H9 (cell line): ENCODE measurements at regions not wholly inside any gene's neighbourhood (a gene's known extent, or its start where the extent isn't known, plus 50 kb on each side); places are given as distances from the start of the nearest gene placed in this dataset.

Source experiments
- DNase-seq: peaks from one replicate; pipeline ENCODE4 v3.0.0-alpha.2; 2017
- H2AFZ ChIP-seq: one replicate; pipeline ENCODE4 v1.6.1; 2013; ENCODE audit warnings: mild to moderate bottlenecking, low read length, control low read depth, moderate library complexity
- H2AK5ac ChIP-seq: 2 replicates; pipeline ENCODE4 v1.6.1; 2013; ENCODE audit warnings: low read length, control low read depth, mixed read lengths; ENCODE audit not compliant: insufficient read length
- H2BK120ac ChIP-seq: one replicate; pipeline ENCODE4 v1.6.1; 2013; ENCODE audit warnings: low read depth, mild to moderate bottlenecking, low read length, control low read depth, inconsistent platforms; ENCODE audit not compliant: poor library complexity, severe bottlenecking
- H2BK12ac ChIP-seq: 2 replicates; pipeline ENCODE4 v1.6.1; 2013; ENCODE audit warnings: low read length, control low read depth, mixed read lengths, low read depth; ENCODE audit not compliant: insufficient read length
- H2BK15ac ChIP-seq: 2 replicates; pipeline ENCODE4 v1.6.1; 2013; ENCODE audit warnings: low read depth, low read length, control low read depth
- H2BK20ac ChIP-seq: one replicate; pipeline ENCODE4 v1.6.1; 2013; ENCODE audit warnings: low read depth, mild to moderate bottlenecking, low read length, control low read depth, inconsistent platforms; ENCODE audit not compliant: poor library complexity, severe bottlenecking
- H2BK5ac ChIP-seq: 2 replicates; pipeline ENCODE4 v1.6.1; 2013; ENCODE audit warnings: low read length, control low read depth, mixed read lengths; ENCODE audit not compliant: insufficient read length
- H3K14ac ChIP-seq: 2 replicates; pipeline ENCODE4 v1.6.1; 2013; ENCODE audit warnings: low read length, control low read depth; ENCODE audit not compliant: insufficient read depth
- H3K18ac ChIP-seq: 2 replicates; pipeline ENCODE4 v1.6.1; 2013; ENCODE audit warnings: low read depth, mild to moderate bottlenecking, mixed read lengths, low read length, control low read depth; ENCODE audit not compliant: insufficient read length
- H3K23ac ChIP-seq: 2 replicates; pipeline ENCODE4 v1.6.1; 2013; ENCODE audit warnings: low read length, control low read depth, mixed read lengths, low read depth; ENCODE audit not compliant: insufficient read length
- H3K23me2 ChIP-seq: 2 replicates; pipeline ENCODE4 v1.6.1; 2013; ENCODE audit warnings: low read depth, mild to moderate bottlenecking, mixed read lengths, low read length, control low read depth; ENCODE audit not compliant: insufficient read length, poor library complexity, severe bottlenecking
- H3K27ac ChIP-seq: 2 replicates; pipeline ENCODE4 v1.5.1; 2013; ENCODE audit warnings: low read length, control low read depth, mixed read lengths, low read depth; ENCODE audit not compliant: insufficient read length
- H3K27me3 ChIP-seq: 2 replicates; pipeline ENCODE4 v1.6.1; 2013; ENCODE audit warnings: low read length, control low read depth, inconsistent platforms; ENCODE audit not compliant: insufficient read depth
- H3K4ac ChIP-seq: 2 replicates; pipeline ENCODE4 v1.6.1; 2013; ENCODE audit warnings: low read depth, mild to moderate bottlenecking, control low read depth, inconsistent platforms, low read length, moderate library complexity
- H3K4me1 ChIP-seq: 2 replicates; pipeline ENCODE4 v1.6.1; 2013; ENCODE audit warnings: low read length, control low read depth, inconsistent platforms; ENCODE audit not compliant: insufficient read depth
- H3K4me2 ChIP-seq: 2 replicates; pipeline ENCODE4 v1.6.1; 2013; ENCODE audit warnings: low read length, control low read depth, mixed read lengths; ENCODE audit not compliant: insufficient read length, insufficient read depth
- H3K56ac ChIP-seq: 2 replicates; pipeline ENCODE4 v1.6.1; 2013; ENCODE audit warnings: low read depth, mild to moderate bottlenecking, mixed read lengths, low read length, control low read depth; ENCODE audit not compliant: insufficient read length
- H3K79me1 ChIP-seq: 2 replicates; pipeline ENCODE4 v1.6.1; 2013; ENCODE audit warnings: low read depth, mild to moderate bottlenecking, moderate library complexity, low read length, control low read depth, inconsistent platforms; ENCODE audit not compliant: insufficient read depth, poor library complexity, severe bottlenecking
- H3K79me2 ChIP-seq: 2 replicates; pipeline ENCODE4 v1.6.1; 2013; ENCODE audit warnings: low read length, control low read depth, inconsistent platforms; ENCODE audit not compliant: insufficient read depth
- H3K9ac ChIP-seq: 2 replicates; pipeline ENCODE4 v1.6.1; 2013; ENCODE audit warnings: low read length, control low read depth, mixed read lengths; ENCODE audit not compliant: insufficient read length; ENCODE audit errors: extremely low read depth
- H3K9me3 ChIP-seq: one replicate; pipeline ENCODE4 v1.6.1; 2013; ENCODE audit warnings: low read depth, low read length, inconsistent platforms; ENCODE audit not compliant: control insufficient read depth
- H3T11ph ChIP-seq: one replicate; pipeline ENCODE4 v1.6.1; 2013; ENCODE audit warnings: mild to moderate bottlenecking, low read length, control low read depth, inconsistent platforms
- H4K20me1 ChIP-seq: one replicate; pipeline ENCODE4 v1.6.1; 2013; ENCODE audit not compliant: control insufficient read depth, insufficient read length, insufficient read depth
- H4K5ac ChIP-seq: 2 replicates; pipeline ENCODE4 v1.6.1; 2013; ENCODE audit warnings: low read depth, mild to moderate bottlenecking, mixed read lengths, low read length, control low read depth; ENCODE audit not compliant: insufficient read length
- H4K8ac ChIP-seq: replicated peaks from 2 replicates; pipeline ENCODE4 v1.6.1; 2013; ENCODE audit warnings: low read length, control low read depth, mixed read lengths, low read depth; ENCODE audit not compliant: insufficient read length
- H4K91ac ChIP-seq: 2 replicates; pipeline ENCODE4 v1.6.1; 2013; ENCODE audit warnings: low read depth, mild to moderate bottlenecking, moderate library complexity, mixed read lengths, low read length, control low read depth; ENCODE audit not compliant: insufficient read length
- H3K27ac Mint-ChIP-seq, 3 experiments: 2 replicates in 2 of 3; 3 replicates in 1 of 3; pipeline ENCODE4 v1.8.0; 2020 to 2021; ENCODE audit warnings: mixed read lengths in 3 of 3, mild to moderate bottlenecking in 1 of 3, moderate library complexity in 1 of 3
- H3K27me3 Mint-ChIP-seq: 2 replicates; pipeline ENCODE4 v1.8.0; 2021; ENCODE audit warnings: low read depth, mild to moderate bottlenecking, moderate library complexity, mixed read lengths
- H3K36me3 Mint-ChIP-seq, 3 experiments: 2 replicates in 2 of 3; 3 replicates in 1 of 3; pipeline ENCODE4 v1.8.0; 2020 to 2021; ENCODE audit warnings: low read depth in 3 of 3, mixed read lengths in 3 of 3; ENCODE audit not compliant: insufficient read depth in 1 of 3
- H3K4me1 Mint-ChIP-seq, 2 experiments: 2 replicates each; pipeline ENCODE4 v1.8.0; 2020; ENCODE audit warnings: mixed read lengths in 2 of 2
- H3K4me3 Mint-ChIP-seq, 2 experiments: 2 replicates in 1 of 2; 3 replicates in 1 of 2; pipeline ENCODE4 v1.8.0; 2020 to 2021; ENCODE audit warnings: mild to moderate bottlenecking in 2 of 2, mixed read lengths in 2 of 2, moderate library complexity in 1 of 2
- H3K9me3 Mint-ChIP-seq, 2 experiments: 2 replicates in 1 of 2; 3 replicates in 1 of 2; pipeline ENCODE4 v1.8.0; 2020; ENCODE audit warnings: mild to moderate bottlenecking in 2 of 2, mixed read lengths in 2 of 2, moderate library complexity in 1 of 2
- WGBS: extraction: QIAGEN DNeasy Blood & Tissue Kit; methylation state at CpG from one replicate; pipeline ENCODE4 v1.1.7; 2013; ENCODE audit warnings: missing lambda C conversion rate, low lambda C conversion rate, mixed read lengths; ENCODE audit not compliant: insufficient read length; ENCODE audit errors: extremely low coverage; 5-methylcytosine and 5-hydroxymethylcytosine counted together
- TF ChIP-seq, protein P1 (sequence below): fragments of 200-600 bp; sonication (generic); conservative IDR thresholded peaks from 3 replicates; pipeline ENCODE4 v1.8.0; 2021; ENCODE audit warnings: antibody characterized with exemption, mild to moderate bottlenecking

DNA sequence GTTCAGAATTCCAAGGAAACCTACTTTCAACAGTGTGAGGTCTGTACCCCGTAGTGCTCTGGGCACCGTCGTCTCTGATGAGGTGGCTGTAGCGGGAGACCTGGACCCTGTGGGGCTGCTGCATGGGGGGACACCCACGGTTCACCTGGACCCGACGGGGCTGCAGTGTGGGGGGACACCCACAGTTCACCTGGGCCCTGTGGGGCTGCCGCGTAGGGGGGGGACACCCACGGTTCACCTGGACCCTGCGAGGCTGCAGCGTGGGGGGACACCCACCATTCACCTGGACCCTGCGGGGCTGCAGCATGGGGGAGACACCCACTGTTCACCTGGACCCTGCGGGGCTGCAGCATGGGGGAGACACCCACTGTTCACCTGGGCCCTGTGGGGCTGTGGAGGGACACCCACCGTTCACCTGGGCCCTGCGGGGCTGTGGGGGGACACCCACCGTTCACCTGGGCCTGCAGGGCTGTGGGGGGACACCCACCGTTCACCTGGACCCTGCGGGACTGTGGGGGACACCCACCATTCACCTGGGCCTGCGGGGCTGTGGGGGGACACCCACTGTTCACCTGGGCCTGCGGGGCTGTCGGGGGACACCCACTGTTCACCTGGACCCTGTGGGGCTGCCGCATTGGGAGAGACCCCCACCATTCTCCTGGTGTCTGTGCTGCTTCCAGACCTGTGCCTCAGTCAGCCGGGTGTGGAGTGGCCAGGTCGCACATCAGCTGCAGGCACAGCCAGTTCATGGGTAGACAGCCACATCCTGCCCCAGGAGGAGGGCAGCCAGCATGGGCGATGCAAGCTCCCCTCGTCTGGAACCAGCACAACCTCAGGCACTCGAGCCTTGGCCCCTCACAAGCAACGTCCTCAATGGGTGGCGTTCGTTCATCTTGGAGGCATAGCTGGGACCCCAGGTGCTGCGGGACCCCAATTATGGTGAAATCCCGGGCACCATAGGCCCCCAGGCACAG lies 114.5 kb downstream of the TMEM18 start:
- Histone ChIP-seq H3K14ac (no peak overlapping the region), H3K4me1 (no peaks in the 10 kb centered on the region)
- WGBS, result no CpG with 5 or more reads among the region's 33 CpGs

More for the DNA sequence above, 114.5 kb downstream of the TMEM18 start:
- Histone ChIP-seq H3K23ac (no peak overlapping the region), H2AK5ac (no peak overlapping the region), H2BK5ac (no peak overlapping the region), H2AFZ (no peak overlapping the region), H3K79me1 (no peaks in the 10 kb centered on the region), H3K79me2 (no peaks in the 10 kb centered on the region), H3K9ac (no peak overlapping the region), H3K4me2 (no peak overlapping the region), H4K8ac (no peak overlapping the region), H3T11ph (no peak overlapping the region), H4K91ac (no peak overlapping the region), H2BK20ac (no peak overlapping the region), H3K56ac (no peak overlapping the region), H3K18ac (no peak overlapping the region), H3K27ac (no peak overlapping the region), H2BK15ac (no peak overlapping the region), H3K27me3 (no peaks in the 10 kb centered on the region), H2BK12ac (no peak overlapping the region), H3K4ac (no peak overlapping the region), H3K23me2 (no peaks in the 10 kb centered on the region), H4K20me1 (no peaks in the 10 kb centered on the region), H3K9me3 (no peaks in the 10 kb centered on the region), H2BK120ac (no peak overlapping the region), H4K5ac (no peak overlapping the region)
- TF ChIP-seq, protein P1, sequence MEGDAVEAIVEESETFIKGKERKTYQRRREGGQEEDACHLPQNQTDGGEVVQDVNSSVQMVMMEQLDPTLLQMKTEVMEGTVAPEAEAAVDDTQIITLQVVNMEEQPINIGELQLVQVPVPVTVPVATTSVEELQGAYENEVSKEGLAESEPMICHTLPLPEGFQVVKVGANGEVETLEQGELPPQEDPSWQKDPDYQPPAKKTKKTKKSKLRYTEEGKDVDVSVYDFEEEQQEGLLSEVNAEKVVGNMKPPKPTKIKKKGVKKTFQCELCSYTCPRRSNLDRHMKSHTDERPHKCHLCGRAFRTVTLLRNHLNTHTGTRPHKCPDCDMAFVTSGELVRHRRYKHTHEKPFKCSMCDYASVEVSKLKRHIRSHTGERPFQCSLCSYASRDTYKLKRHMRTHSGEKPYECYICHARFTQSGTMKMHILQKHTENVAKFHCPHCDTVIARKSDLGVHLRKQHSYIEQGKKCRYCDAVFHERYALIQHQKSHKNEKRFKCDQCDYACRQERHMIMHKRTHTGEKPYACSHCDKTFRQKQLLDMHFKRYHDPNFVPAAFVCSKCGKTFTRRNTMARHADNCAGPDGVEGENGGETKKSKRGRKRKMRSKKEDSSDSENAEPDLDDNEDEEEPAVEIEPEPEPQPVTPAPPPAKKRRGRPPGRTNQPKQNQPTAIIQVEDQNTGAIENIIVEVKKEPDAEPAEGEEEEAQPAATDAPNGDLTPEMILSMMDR, result no peak
- Mint-ChIP-seq H3K4me1 (peaks cover 2 to 6% of the 10 kb centered on the region in 2 experiments; a peak in 3 of 4 replicates), H3K27me3 (peaks cover 28% of the 10 kb centered on the region), H3K36me3 (no peaks in the 10 kb centered on the region), H3K27ac (no peak overlapping the region), H3K9me3 (no peaks in the 10 kb centered on the region; a peak in 1 of 5 replicates), H3K4me3 (no peak overlapping the region)
- no peak for DNase-seq
